ENCODE measurements at regions not wholly inside any gene's neighbourhood (a gene's known extent, or its start where the extent isn't known, plus 50 kb on each side); places are given as distances from the start of the nearest gene placed in this dataset.

DNA sequence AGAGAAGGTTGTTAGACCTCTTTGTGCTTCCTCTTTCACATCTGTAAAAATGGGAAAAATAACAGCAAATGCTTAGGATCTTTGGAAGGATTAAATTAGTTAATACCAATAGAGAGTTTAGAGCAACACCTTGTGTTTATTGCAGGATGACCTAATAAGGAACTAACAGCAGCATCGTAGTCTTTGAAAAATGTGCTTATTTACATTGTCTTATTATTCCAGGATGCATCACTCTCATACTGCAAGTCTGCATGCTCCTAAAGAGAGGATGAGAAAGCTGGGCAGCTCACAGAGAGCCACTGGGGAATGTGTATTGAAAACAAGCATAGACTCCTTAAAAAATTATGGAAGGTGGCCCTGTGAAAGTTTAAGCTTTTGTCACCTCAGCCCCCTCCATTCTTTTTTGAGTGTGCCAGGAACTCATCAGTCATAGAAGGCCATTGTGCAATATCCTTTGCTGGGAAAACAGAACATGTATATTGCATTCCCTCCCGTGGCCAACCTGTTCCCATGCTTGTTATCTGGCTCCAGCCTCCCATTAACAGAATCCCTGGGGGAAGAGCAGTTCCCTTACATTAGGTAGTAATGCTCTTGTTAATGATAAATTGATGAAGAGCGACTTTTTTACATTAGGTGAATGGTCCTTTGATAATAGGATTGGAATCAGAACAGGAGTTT, 180.7 kb downstream of the ZNF326 start:
- no peaks in the 10 kb centered on the region for H3K27me3 ChIP-seq
- TF ChIP-seq, protein P1, sequence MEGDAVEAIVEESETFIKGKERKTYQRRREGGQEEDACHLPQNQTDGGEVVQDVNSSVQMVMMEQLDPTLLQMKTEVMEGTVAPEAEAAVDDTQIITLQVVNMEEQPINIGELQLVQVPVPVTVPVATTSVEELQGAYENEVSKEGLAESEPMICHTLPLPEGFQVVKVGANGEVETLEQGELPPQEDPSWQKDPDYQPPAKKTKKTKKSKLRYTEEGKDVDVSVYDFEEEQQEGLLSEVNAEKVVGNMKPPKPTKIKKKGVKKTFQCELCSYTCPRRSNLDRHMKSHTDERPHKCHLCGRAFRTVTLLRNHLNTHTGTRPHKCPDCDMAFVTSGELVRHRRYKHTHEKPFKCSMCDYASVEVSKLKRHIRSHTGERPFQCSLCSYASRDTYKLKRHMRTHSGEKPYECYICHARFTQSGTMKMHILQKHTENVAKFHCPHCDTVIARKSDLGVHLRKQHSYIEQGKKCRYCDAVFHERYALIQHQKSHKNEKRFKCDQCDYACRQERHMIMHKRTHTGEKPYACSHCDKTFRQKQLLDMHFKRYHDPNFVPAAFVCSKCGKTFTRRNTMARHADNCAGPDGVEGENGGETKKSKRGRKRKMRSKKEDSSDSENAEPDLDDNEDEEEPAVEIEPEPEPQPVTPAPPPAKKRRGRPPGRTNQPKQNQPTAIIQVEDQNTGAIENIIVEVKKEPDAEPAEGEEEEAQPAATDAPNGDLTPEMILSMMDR (IDR thresholded peaks at IDR 0.05), result no peak
- TF ChIP-seq POLR2AphosphoS5 (IDR thresholded peaks at IDR 0.05) (no peak), POLR2A (IDR thresholded peaks at IDR 0.05) (no peak)
- no peak for DNase-seq (ENCODE audit: low spot score in 2 of 2)
- no peaks in the 10 kb centered on the region for H3K9me3 ChIP-seq
- no peaks in the 10 kb centered on the region for H3K4me1 ChIP-seq
- peak overlapping the region in 1 of 2 donors; percentile 12 for H3K27ac ChIP-seq
- H3K36me3 ChIP-seq, result no peaks in the 10 kb centered on the region
- H3K4me3 ChIP-seq, result no peak overlapping the region
- intact Hi-C loops (cut with DNase I; ENCODE audit: low total_unique reads), result no loop called here

- TF ChIP-seq POLR2A (IDR thresholded peaks at IDR 0.05) (no peak), POLR2AphosphoS5 (IDR thresholded peaks at IDR 0.05) (no peak)
- TF ChIP-seq, protein P1 (IDR thresholded peaks at IDR 0.05), result no peak
- no peak for DNase-seq (ENCODE audit: low spot score in 2 of 2)
Observed at GRCh38 chr1:90174246-90174645, 179.3 kb downstream of the ZNF326 start.

DNA sequence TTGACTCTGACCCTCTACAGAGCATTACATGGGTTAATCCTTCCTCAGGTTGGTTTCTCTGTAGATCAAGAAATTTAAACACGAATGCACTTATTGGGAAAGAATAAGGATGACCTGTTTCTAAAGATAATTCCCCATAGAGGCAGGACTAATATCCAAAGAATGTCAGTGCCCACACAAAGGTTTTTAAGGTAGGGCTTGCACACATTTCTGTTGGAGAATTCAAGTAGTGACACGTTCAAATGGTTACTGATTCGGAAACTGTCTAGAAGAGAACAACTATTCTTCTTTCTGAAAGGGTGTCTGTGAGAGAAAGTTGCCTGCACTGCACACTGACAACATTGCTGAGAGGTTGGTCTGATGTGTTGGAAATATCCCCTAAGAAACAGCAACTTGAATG, 167.3 kb downstream of the ZNF326 start:
- Histone ChIP-seq H3K4me3 (no peak overlapping the region), H3K27me3 (no peaks in the 10 kb centered on the region), H3K9me3 (peaks cover 0 to 3% of the 10 kb centered on the region in 2 donors), H3K36me3 (no peaks in the 10 kb centered on the region), H3K27ac (peak overlapping the region in 1 of 2 donors; percentile 22), H3K4me1 (no peaks in the 10 kb centered on the region)
- intact Hi-C loops (cut with DNase I; ENCODE audit: low total_unique reads), result no loop called here
- no peak for DNase-seq (ENCODE audit: low spot score in 2 of 2)
- TF ChIP-seq, protein P1 (IDR thresholded peaks at IDR 0.05), result no peak
- TF ChIP-seq POLR2A (IDR thresholded peaks at IDR 0.05), result no peak
- no peak for TF ChIP-seq POLR2AphosphoS5 (IDR thresholded peaks at IDR 0.05)

More at GRCh38 chr1:90174246-90174645, 179.3 kb downstream of the ZNF326 start:
- intact Hi-C loops (cut with DNase I; ENCODE audit: low total_unique reads), result no loop called here
- Histone ChIP-seq H3K27me3 (no peaks in the 10 kb centered on the region), H3K27ac (no peak overlapping the region), H3K9me3 (no peaks in the 10 kb centered on the region), H3K36me3 (no peaks in the 10 kb centered on the region), H3K4me1 (no peaks in the 10 kb centered on the region), H3K4me3 (no peak overlapping the region)

DNA sequence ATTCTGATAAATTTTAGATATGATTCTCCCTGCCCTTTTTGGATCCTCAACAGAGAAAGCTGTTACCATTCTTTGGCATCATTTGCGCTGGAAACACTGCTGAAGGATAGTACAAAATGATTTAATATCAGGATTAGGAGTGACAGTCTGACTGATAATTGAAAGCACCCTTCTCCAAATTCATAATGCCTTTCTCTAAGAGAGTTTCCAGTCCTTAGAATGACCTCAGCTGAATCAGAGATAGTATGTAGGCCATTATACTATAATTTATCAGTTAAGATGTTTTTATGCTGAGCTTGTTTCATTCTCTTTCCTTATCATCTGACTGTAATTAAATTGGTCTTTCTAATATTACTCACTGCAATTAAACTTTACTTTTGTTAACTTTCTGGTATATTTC, 166.7 kb downstream of the ZNF326 start:
- intact Hi-C loops (cut with DNase I; ENCODE audit: low total_unique reads), result no loop called here
- no peak overlapping the region for H3K4me3 ChIP-seq
- no peaks in the 10 kb centered on the region for H3K27me3 ChIP-seq
- H3K4me1 ChIP-seq, result no peaks in the 10 kb centered on the region
- H3K27ac ChIP-seq, result peak overlapping the region; percentile 4 to 22
- no peaks in the 10 kb centered on the region for H3K9me3 ChIP-seq
- no peak for TF ChIP-seq POLR2A (IDR thresholded peaks at IDR 0.05)
- TF ChIP-seq, protein P1 (IDR thresholded peaks at IDR 0.05), result no peak
- TF ChIP-seq POLR2AphosphoS5 (IDR thresholded peaks at IDR 0.05), result no peak
- no peaks in the 10 kb centered on the region for H3K36me3 ChIP-seq
- no peak for DNase-seq (ENCODE audit: low spot score in 2 of 2)

- H3K36me3 ChIP-seq, result no peaks in the 10 kb centered on the region
- intact Hi-C loops (cut with DNase I; ENCODE audit: low total_unique reads), result no loop called here
- no peak for DNase-seq (ENCODE audit: low spot score in 2 of 2)
- no peak overlapping the region for H3K27ac ChIP-seq
- peaks cover 7 to 10% of the 10 kb centered on the region in 2 donors for H3K9me3 ChIP-seq
- no peaks in the 10 kb centered on the region for H3K4me1 ChIP-seq
- H3K27me3 ChIP-seq, result no peaks in the 10 kb centered on the region
- TF ChIP-seq POLR2AphosphoS5 (IDR thresholded peaks at IDR 0.05) (no peak), POLR2A (IDR thresholded peaks at IDR 0.05) (no peak)
- TF ChIP-seq, protein P1 (IDR thresholded peaks at IDR 0.05), result no peak
- H3K4me3 ChIP-seq, result no peak overlapping the region
Observed at GRCh38 chr1:90155721-90156487, 161.0 kb downstream of the ZNF326 start.

Data from breast epithelium (tissue), 4 donors.